Keratinocyte (primary cell): ENCODE measurements at regions not wholly inside any gene's neighbourhood (a gene's known extent, or its start where the extent isn't known, plus 50 kb on each side); places are given as distances from the start of the nearest gene placed in this dataset.

Experiments used
- DNase-seq: peaks from one replicate; pipeline ENCODE4 v3.0.0-alpha.2; 2011; ENCODE audit warnings: low read depth, missing footprints, low spot score
- FAIRE-seq: peaks from 2 replicates; lab custom pipeline; 2011; peaks lifted over from hg19 to GRCh38; lab: Jason Lieb, UNC
- H2AFZ ChIP-seq: 2 replicates; pipeline ENCODE4 v1.6.0; 2012; ENCODE audit warnings: low read length, control low read depth, inconsistent platforms; ENCODE audit not compliant: control insufficient read depth
- H3K27ac ChIP-seq: 2 replicates; pipeline ENCODE4 v1.5.1; 2011; ENCODE audit warnings: low read length; ENCODE audit not compliant: control insufficient read depth, insufficient read depth
- H3K27me3 ChIP-seq: 3 replicates; pipeline ENCODE4 v1.6.0; 2011; ENCODE audit warnings: low read length; ENCODE audit not compliant: control insufficient read depth, insufficient read depth; ENCODE audit errors: extremely low read depth
- H3K36me3 ChIP-seq, 2 experiments: 2 replicates in 1 of 2; 3 replicates in 1 of 2; pipeline ENCODE4 v1.5.1; 2011; ENCODE audit warnings: low read length in 2 of 2, mild to moderate bottlenecking in 1 of 2; ENCODE audit not compliant: control insufficient read depth in 2 of 2, insufficient read depth in 2 of 2; ENCODE audit errors: extremely low read depth in 1 of 2
- H3K4me1 ChIP-seq: 3 replicates; pipeline ENCODE4 v1.5.1; 2011; ENCODE audit warnings: low read length; ENCODE audit not compliant: control insufficient read depth, insufficient read depth; ENCODE audit errors: extremely low read depth
- H3K4me2 ChIP-seq: 3 replicates; pipeline ENCODE4 v1.6.0; 2011; ENCODE audit warnings: low read depth, low read length; ENCODE audit not compliant: control insufficient read depth, insufficient read depth; ENCODE audit errors: extremely low read depth
- H3K4me3 ChIP-seq, 3 experiments: fragments of 200-600 bp in 1 of 3; sonication (generic) in 1 of 3; 2 replicates in 2 of 3; 3 replicates in 1 of 3; pipeline ENCODE4 v1.5.1; 2011 to 2016; ENCODE audit warnings: low read length in 3 of 3, mild to moderate bottlenecking in 3 of 3, control low read depth in 2 of 3, inconsistent platforms in 1 of 3, low read depth in 1 of 3, mixed read lengths in 1 of 3, mixed run types in 1 of 3, moderate library complexity in 1 of 3; ENCODE audit not compliant: control insufficient read depth in 2 of 3, insufficient read depth in 2 of 3; ENCODE audit errors: extremely low read depth in 1 of 3
- H3K79me2 ChIP-seq: 2 replicates; pipeline ENCODE4 v1.6.0; 2012; ENCODE audit warnings: low read length; ENCODE audit not compliant: control insufficient read depth, insufficient read depth
- H3K9ac ChIP-seq: 3 replicates; pipeline ENCODE4 v1.6.0; 2011; ENCODE audit warnings: low read length; ENCODE audit not compliant: control insufficient read depth, insufficient read depth; ENCODE audit errors: extremely low read depth
- H3K9me1 ChIP-seq: 3 replicates; pipeline ENCODE4 v1.6.0; 2011; ENCODE audit warnings: low read length; ENCODE audit not compliant: control insufficient read depth, insufficient read depth; ENCODE audit errors: extremely low read depth
- H3K9me3 ChIP-seq: 2 replicates; pipeline ENCODE4 v1.5.1; 2012; ENCODE audit warnings: low read depth, low read length; ENCODE audit not compliant: control insufficient read depth
- H4K20me1 ChIP-seq: 3 replicates; pipeline ENCODE4 v1.6.0; 2011; ENCODE audit warnings: low read length; ENCODE audit not compliant: control insufficient read depth, insufficient read depth; ENCODE audit errors: extremely low read depth
- EZH2 ChIP-seq: IDR thresholded peaks from one replicate; pipeline ENCODE4 v1.6.1; 2012; ENCODE audit warnings: inconsistent platforms, mild to moderate bottlenecking, low read length, moderate library complexity
- dilution Hi-C: fragments of 300-500 bp; cut with MboI; formaldehyde crosslinking; loops from one replicate; pipeline ENCODE4 v1.7.0; 2020; ENCODE audit warnings: low sequenced_read_pairs; ENCODE audit not compliant: extremely low pct_ligation_motif_present
- TF ChIP-seq, protein P1 (sequence below), 3 experiments: IDR thresholded peaks in 1 of 3; conservative IDR thresholded peaks in 1 of 3; optimal IDR thresholded peaks in 1 of 3; 2 replicates in 2 of 3; 3 replicates in 1 of 3; pipeline versions ENCODE3 to v1.5.1; 2011; ENCODE audit warnings: low read length in 3 of 3, mild to moderate bottlenecking in 3 of 3, moderate library complexity in 2 of 3, control low read depth in 1 of 3, inconsistent platforms in 1 of 3; ENCODE audit not compliant: insufficient read depth in 2 of 3; ENCODE audit errors: extremely low read depth in 1 of 3

DNA sequence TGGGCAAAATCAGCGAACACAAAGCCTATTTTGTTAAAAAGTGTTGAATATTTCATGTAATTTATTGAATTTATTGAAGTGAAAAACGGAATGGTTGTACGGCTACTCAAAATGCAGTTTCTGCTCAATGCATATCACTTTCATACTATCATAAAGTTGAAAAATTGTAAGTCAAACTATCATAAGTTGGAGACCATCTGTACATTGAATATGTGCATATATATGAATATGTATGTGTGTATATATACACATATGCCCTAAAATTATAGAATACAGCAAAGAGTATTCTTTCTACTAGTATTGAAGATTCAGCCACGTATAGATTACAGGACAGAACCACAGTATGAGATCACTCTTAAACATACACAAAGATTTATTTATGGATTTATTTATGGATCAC lies 499.0 kb upstream of the SULF2 start:
- H4K20me1 ChIP-seq = no peaks in the 10 kb centered on the region
- no peak overlapping the region for H3K4me2 ChIP-seq
- no peaks in the 10 kb centered on the region for H3K9me3 ChIP-seq
- H3K36me3 ChIP-seq = no peaks in the 10 kb centered on the region
- TF ChIP-seq, protein P1, sequence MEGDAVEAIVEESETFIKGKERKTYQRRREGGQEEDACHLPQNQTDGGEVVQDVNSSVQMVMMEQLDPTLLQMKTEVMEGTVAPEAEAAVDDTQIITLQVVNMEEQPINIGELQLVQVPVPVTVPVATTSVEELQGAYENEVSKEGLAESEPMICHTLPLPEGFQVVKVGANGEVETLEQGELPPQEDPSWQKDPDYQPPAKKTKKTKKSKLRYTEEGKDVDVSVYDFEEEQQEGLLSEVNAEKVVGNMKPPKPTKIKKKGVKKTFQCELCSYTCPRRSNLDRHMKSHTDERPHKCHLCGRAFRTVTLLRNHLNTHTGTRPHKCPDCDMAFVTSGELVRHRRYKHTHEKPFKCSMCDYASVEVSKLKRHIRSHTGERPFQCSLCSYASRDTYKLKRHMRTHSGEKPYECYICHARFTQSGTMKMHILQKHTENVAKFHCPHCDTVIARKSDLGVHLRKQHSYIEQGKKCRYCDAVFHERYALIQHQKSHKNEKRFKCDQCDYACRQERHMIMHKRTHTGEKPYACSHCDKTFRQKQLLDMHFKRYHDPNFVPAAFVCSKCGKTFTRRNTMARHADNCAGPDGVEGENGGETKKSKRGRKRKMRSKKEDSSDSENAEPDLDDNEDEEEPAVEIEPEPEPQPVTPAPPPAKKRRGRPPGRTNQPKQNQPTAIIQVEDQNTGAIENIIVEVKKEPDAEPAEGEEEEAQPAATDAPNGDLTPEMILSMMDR (optimal IDR thresholded peaks at IDR 0.05 in 1 of 3, IDR thresholded peaks at IDR 0.05 in 1 of 3, conservative IDR thresholded peaks at IDR 0.05 in 1 of 3; ENCODE audit: extremely low read depth in 1 of 3, insufficient read depth in 2 of 3, low read length in 3 of 3) = no peak
- TF ChIP-seq EZH2 = no peak
- no peaks in the 10 kb centered on the region for H3K9me1 ChIP-seq
- H3K4me1 ChIP-seq = peaks cover 3% of the 10 kb centered on the region
- H3K27ac ChIP-seq = no peak overlapping the region
- DNase-seq (no peak), FAIRE-seq (no peak)
- H3K4me3 ChIP-seq = no peak overlapping the region
- no peaks in the 10 kb centered on the region for H3K79me2 ChIP-seq
- H3K27me3 ChIP-seq = no peaks in the 10 kb centered on the region
- dilution Hi-C loops = loop anchor here (25.0 kb wide), 1 partner anchor 497 kb away; the partner anchor contains the start of gene SULF2
- no peak overlapping the region for H3K9ac ChIP-seq
- no peak overlapping the region for H2AFZ ChIP-seq

DNA sequence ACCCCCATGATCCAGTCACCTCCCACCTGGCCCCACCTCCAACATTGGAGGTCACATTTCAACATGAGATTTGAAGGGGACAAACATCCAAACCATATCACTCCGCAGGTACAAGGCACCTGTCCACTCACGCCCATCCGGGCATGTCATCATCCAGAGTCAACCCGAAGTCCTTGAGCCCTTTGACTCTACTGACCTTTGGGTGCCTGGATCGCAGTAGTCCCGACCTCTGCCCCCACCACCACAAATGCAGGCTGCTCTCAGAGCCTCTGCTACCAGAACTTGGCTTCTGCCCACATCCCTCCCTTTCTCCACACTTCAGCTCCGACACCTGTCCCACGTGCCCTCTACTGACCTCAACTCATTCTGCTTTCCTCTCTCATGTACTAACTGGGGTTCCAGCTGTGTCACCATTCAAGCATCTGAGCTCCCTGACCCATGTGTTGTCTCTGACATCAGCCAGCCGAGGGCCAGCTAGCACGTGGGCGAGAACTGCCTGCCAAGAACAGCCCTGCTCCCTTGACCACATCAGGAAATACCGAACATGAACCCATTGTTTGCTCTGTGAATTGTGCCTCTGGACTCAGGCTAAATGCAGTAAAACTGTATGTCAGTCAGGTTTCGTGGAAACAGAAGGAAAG lies 498.3 kb upstream of the SULF2 start:
- TF ChIP-seq, protein P1 (optimal IDR thresholded peaks at IDR 0.05 in 1 of 3, IDR thresholded peaks at IDR 0.05 in 1 of 3, conservative IDR thresholded peaks at IDR 0.05 in 1 of 3; ENCODE audit: extremely low read depth in 1 of 3, insufficient read depth in 2 of 3, low read length in 3 of 3) = no peak
- no peak for TF ChIP-seq EZH2
- H3K36me3 ChIP-seq = no peaks in the 10 kb centered on the region
- H3K4me1 ChIP-seq = no peaks in the 10 kb centered on the region
- H4K20me1 ChIP-seq = no peaks in the 10 kb centered on the region
- dilution Hi-C loops = loop anchor here (25.0 kb wide), 1 partner anchor 496 kb away; the partner anchor contains the start of gene SULF2
- DNase-seq (no peak), FAIRE-seq (no peak)
- no peaks in the 10 kb centered on the region for H3K9me3 ChIP-seq
- no peaks in the 10 kb centered on the region for H3K27me3 ChIP-seq
- no peaks in the 10 kb centered on the region for H3K9me1 ChIP-seq
- no peak overlapping the region for H3K27ac ChIP-seq
- no peaks in the 10 kb centered on the region for H3K79me2 ChIP-seq
- H3K4me2 ChIP-seq = no peak overlapping the region
- no peak overlapping the region for H2AFZ ChIP-seq
- H3K9ac ChIP-seq = no peak overlapping the region
- no peak overlapping the region for H3K4me3 ChIP-seq
